ENCODE measurements at regions not wholly inside any gene's neighbourhood (a gene's known extent, or its start where the extent isn't known, plus 50 kb on each side); places are given as distances from the start of the nearest gene placed in this dataset.

- Histone ChIP-seq H3K27me3 (ENCODE audit: insufficient read depth) (no peaks in the 10 kb centered on the region), H3K4me1 (ENCODE audit: control insufficient read depth in 1 of 2, insufficient read depth in 2 of 2, low read depth in 1 of 2, low read length in 1 of 2) (no peaks in the 10 kb centered on the region), H2AFZ (ENCODE audit: low read depth) (no peak overlapping the region), H3K9me3 (no peaks in the 10 kb centered on the region), H3K9ac (no peak overlapping the region), H3K27ac (ENCODE audit: low read depth in 2 of 2, low read length in 1 of 2) (no peak overlapping the region), H3F3A (replicated peaks; ENCODE audit: insufficient read depth) (no peaks in the 10 kb centered on the region), H3K9me2 (no peaks in the 10 kb centered on the region), H4K20me1 (ENCODE audit: insufficient read depth) (no peaks in the 10 kb centered on the region), H3K4me2 (no peak overlapping the region), H3K4me3 (ENCODE audit: low read depth in 2 of 2, low read length in 1 of 2) (no peak overlapping the region), H3K79me2 (ENCODE audit: insufficient read depth) (no peaks in the 10 kb centered on the region), H3K36me3 (replicated peaks in 1 of 2; ENCODE audit: control insufficient read depth in 1 of 2, insufficient read depth in 2 of 2, low read length in 1 of 2) (no peaks in the 10 kb centered on the region)
- DNase-seq: no peak
- POLR2A ChIA-PET: no interaction called here
- CTCF ChIA-PET: no interaction called here
- WGBS (ENCODE audit: low lambda C conversion rate): 65% methylated on average over 8 of the region's 8 CpGs
- no peak for TF ChIP-seq EZH2phosphoT487 (IDR thresholded peaks at IDR 0.05; ENCODE audit: borderline replicate concordance, low read depth)
- TF ChIP-seq CHD2 (IDR thresholded peaks at IDR 0.05; ENCODE audit: low read length, partially characterized antibody): no peak
- TF ChIP-seq MEF2A (IDR thresholded peaks at IDR 0.05; ENCODE audit: borderline replicate concordance, low read depth): no peak
- no peak for TF ChIP-seq FOSL2 (IDR thresholded peaks at IDR 0.05; ENCODE audit: borderline replicate concordance, low read depth)
- no peak for TF ChIP-seq SIN3A (IDR thresholded peaks at IDR 0.05; ENCODE audit: borderline replicate concordance, low read depth, low read length)
- no peak for TF ChIP-seq RXRA (IDR thresholded peaks at IDR 0.05; ENCODE audit: borderline replicate concordance, low read depth)
- no peak for TF ChIP-seq JUND (IDR thresholded peaks at IDR 0.05)
- no peak for TF ChIP-seq TAF1 (IDR thresholded peaks at IDR 0.05; ENCODE audit: borderline replicate concordance, low read depth, low read length)
- no peak for TF ChIP-seq CTCF (IDR thresholded peaks at IDR 0.05)
- no peak for TF ChIP-seq RAD21 (IDR thresholded peaks at IDR 0.05; ENCODE audit: low read length)
- TF ChIP-seq PBX3 (IDR thresholded peaks at IDR 0.05): no peak
- TF ChIP-seq MXI1 (IDR thresholded peaks at IDR 0.05; ENCODE audit: low read depth, low read length): no peak
- TF ChIP-seq NRF1 (IDR thresholded peaks at IDR 0.05; ENCODE audit: low read depth, low read length): no peak
- no peak for TF ChIP-seq ZBTB33 (IDR thresholded peaks at IDR 0.05; ENCODE audit: borderline replicate concordance, low read depth)
- no peak for TF ChIP-seq NFIC (IDR thresholded peaks at IDR 0.05; ENCODE audit: borderline replicate concordance)
- no peak for TF ChIP-seq USF1 (IDR thresholded peaks at IDR 0.05; ENCODE audit: borderline replicate concordance, low read depth)
Observed at GRCh38 chr13:75161804-75162203, 320.2 kb downstream of the TBC1D4 start.
